NCI-H2171 treated with DMSO at 0.1 percent for 48 hours (cell line): ENCODE measurements at regions not wholly inside any gene's neighbourhood (a gene's known extent, or its start where the extent isn't known, plus 50 kb on each side); places are given as distances from the start of the nearest gene placed in this dataset.
"Not testable (repeated sequence)": the region's sequence is repeated elsewhere in the genome, so short reads cannot be mapped to it uniquely, and the experiment has no call there.

ENCODE experiments used
- DNase-seq: peaks from one replicate; lab custom pipeline; 2025; lab: John Stamatoyannopoulos, UW

DNA sequence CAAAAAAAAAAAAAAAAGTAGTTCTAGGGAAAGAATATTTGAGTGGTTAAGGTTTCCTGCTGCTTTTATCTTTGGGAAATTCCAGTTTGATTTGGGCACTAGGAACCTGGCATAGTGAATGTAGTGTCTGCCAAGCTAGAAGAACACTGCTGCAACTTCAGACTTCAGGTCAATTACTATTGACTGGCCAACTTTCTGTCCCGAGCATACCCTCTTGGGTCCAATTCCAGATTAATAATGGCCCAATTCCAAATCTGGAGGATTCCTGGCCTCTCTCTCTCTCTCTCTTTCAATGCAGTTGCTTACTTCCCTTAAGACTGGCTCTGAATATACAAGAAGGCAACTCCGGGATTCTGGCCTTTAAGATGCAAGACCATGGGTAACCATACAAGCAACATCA, 74.9 kb downstream of the ANKEF1 start:
- no peak for DNase-seq

DNA sequence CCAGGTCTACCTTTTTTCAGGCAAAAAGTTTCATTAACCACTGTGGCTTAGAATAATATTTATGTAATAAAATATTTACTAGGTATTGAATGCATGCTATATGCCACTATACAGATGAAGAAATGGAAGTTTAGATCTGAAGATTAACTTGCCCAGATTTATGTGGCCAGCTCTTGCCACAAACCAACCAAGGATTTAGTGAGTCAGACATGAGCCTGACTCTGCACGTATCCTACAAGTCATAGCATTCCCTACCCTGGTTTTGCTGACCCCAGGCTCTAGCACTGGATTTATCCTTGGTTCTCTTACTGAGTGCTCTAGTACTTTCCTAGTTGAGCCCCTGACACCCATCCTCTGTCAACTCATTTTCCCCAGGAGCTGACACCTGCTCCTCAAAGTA, 75.4 kb downstream of the ANKEF1 start:
- no peak for DNase-seq

DNA sequence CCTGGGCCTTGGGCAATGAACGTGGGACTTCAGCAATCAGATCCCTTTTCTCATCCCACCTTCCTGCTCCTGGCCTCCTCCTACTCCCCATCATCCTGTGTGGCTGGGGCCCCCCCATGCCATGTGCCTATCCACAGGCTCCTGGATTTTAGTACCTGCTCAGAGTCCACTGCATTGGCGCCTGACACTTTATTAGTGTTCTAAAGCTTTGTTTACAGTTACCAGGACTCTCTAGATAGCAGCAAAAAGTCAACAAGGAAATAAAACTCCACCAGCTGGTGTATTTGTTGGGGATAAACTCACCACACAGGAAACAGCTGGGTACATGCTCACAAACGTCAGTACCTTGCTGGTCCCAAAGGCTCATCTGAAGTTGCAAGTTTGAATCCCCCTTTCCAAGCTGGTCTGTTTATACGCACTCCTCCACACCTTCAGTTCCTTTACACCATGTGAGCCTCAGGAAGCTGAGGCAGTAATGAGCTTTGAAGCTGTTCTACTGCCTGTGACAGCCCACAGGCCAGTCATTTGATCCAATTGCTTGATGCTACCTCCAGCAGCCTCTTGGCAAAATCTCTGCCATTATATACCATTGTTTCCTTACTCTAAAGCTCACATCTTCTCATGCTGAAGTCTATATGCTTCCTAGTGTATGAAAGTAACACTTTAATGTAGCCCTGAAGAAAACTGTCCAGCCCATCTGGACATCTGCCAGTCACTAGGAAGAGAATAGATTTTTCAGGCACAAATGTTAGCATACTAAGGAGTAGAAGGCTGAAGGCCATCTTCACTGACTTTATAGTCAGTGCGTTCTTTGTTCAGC, 76.6 kb downstream of the ANKEF1 start:
- peak; percentile 65 for DNase-seq

DNA sequence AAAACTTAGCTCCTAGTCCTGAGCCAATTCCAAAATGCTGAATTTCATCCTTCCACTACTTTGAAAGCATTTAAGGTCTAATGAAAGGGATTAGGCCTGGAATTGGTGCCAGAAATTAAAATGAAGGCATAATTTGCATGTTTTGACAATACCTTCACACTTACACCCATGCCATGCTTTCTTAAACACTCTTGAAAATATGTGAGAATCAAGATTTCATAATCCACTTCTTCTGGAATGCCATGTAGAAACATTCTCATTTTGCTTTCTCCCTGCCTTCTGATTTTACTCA, 77.1 kb downstream of the ANKEF1 start:
- DNase-seq, result no peak

DNA sequence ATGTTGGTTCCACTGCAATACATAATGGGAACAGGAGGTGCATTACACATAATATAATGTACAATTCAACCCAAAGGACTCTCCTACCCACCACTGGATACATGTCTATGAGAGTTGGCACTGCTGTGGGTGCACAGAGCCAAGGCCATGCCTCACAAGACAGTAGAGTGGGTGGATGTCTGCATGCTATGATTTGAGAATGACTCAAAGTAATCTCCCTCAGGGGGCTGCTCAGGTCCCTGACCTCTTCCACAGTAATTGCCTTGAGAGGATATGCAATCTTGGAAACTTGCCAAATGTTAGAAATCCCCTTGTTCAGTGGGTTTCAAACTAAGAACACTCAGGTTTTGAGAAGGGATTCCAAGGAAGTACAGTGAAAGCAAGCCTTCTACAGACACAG, 79.0 kb downstream of the ANKEF1 start:
- no peak for DNase-seq

DNA sequence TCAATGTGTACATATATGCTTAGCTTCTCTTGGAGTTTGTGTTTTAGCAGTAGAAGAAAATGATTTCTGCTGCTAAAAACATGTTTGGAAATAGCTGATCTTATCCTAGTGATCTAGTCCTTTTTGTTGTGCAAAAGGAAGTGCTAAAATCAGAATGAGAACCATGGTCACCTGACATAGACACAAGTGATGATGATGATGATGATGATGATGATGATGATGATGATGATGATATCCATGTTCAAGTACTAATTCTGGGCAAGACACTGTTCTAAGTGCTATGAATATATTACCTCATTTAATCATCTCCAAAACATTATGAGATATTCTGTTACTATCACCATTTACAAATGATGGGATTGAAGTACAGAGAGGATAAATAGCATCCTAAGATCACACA, 79.8 kb downstream of the ANKEF1 start:
- no peak for DNase-seq

DNA sequence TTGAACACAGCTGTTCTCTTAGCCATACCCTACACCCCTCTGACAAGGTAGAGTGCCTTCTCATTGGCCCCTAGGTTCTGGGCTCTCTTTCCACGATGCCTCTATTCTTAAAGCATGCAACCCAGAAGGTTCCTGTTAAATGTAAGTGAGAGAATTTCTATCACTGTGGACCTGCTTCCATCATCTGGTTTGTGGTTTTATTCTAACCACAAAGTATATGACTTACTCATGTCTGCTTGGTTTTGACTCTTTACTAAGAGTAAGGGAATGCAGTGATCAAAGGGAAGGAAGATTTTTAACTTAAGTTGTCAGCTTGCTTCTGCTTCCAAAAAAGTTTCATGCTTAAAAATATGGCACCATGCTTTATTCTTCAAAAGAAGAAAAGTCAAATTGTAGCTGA, 80.2 kb downstream of the ANKEF1 start:
- no peak for DNase-seq

DNA sequence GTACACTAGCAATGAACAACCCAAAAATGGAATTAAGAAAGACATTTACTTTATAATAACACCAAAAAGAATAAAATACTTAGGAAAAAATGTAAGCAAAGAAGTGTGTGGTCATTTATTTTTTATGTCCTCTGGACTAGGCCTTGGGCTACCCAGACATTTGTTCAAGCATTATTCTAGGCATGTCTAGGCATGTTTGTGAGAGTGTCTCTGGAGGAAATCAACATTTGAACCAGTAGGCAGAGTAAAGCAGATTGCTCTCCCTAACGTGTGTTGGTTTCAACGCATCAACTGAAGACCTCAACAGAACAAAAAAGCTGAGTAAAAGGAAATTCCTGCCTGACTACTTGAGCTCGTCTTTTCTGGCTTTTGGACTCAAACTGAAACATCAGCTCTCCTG, 84.5 kb downstream of the ANKEF1 start:
- peak; percentile 56 for DNase-seq

DNA sequence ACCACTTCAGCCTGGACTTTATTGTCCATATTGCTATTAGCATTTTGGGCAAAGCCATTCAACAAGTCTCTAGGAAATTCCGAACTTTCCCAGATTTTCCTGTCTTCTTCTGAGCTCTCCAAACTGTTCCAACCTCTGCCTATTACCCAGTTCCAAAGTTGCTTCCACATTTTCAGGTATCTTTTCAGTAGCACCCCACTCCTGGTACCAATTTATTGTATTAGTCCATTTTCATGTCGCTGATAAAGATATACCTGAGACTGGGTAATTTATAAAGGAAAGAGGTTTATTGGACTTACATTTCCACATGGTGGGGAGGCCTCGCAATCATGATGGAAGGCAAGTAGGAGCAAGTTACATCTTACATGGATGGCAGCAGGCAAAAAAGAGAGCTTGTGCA, 90.1 kb downstream of the ANKEF1 start:
- DNase-seq, result not testable (repeated sequence)

DNA sequence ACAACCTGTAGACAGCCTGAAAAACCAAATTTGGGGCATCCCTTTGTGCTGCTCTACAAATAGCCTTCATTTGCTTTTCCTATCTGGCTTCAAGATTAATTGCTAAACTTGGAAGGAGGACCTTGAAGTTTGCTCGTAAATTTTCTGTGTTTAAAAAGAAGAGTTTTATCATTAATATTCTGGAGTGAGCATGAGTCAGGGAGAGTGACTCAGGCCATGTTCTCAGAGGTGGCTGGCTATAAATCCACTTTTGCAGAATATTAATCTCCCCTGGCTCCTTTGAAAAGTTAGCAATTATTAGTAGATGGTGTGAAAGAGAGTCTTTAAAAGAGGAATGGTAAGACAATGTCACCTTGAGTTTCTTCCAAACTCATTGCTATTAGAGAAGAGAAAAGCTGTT, 91.0 kb downstream of the ANKEF1 start:
- no peak for DNase-seq

DNA sequence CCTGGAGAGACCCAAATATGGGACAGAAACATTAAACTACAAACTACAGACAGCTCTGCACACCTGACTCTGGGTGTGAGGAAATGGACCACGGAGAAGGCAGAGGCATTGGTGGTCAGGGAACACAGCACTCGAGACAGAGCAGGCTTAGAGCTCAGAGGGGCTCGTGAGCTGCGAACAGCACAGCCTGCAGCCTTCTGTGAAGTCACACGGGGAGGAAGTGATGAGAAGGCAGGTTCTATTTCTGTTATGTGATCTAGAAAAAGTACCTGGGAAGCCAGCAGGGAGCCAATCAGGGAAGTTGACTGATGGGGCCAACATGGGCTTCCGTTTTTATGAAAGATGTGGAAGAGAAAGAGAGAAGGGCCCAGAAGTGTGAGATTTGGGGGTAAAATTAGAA, 88.9 kb upstream of the SNAP25 start:
- no peak for DNase-seq

DNA sequence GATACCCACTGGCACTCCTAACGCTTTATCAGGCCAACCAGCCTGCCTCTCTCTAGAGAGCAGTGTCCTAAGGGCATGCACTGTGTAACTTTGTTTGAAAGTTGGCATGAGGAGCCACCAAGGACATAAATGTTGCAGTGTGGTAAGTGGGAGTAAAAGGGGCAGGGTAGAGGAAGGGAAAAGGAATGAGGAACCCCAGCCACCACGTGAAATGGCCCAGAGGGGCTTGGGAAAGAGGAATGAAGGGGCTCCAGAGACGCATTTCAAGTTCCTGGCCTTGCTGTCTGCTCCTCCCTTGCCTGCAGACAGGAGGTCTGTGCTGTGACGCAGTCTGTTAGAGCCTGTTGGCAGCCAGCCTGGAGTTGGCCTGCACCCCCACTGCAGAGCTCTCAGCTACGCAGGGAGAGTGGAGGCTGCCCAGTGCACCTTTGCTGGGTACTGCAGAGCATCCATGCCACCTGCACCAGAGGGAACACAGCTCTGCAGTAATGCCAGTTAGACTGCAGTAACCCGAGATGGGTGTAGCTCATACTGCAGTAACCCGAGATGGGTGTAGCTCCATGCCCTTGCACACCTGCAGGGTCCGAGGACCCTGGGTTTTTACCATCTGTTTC, 86.8 kb upstream of the SNAP25 start:
- DNase-seq, result peak; percentile 99

DNA sequence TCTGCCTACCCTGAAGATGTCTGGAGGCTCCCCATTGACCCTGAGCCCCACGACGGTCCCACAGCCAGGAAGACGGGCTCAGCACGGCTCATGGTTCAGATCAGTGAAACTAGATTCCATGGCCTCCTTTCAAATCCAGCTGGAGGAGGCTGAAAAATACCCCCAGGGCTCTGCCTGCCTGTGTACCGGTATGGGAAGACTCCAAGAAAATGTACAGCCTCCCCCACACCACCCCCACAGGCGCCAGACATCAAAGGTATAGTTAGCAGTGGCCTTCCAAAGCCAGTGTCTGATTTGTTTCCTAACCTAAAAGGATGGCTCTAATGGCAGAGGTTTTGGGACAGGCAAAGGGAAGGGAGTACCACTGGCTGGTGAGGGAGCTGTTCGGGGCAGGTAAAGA, 86.2 kb upstream of the SNAP25 start:
- peak; percentile 72 for DNase-seq

DNA sequence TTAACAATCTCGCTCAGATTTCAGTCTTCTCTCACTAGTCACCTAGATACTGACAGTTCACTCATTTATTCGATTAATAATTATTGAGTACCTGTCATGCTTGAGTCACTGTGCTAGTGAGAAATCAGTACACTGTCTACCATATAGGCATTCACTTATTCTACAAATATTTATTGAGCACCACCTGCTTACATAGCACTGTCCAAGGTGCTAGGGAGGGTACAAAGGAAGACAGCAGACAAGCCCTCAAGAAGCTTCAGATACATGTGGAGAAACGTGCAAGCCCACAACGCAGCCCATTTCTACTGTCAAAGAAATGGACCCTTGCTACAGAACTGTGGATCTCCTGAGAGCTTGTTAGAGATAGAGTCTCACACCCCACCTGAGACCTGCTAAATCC, 85.1 kb upstream of the SNAP25 start:
- no peak for DNase-seq

DNA sequence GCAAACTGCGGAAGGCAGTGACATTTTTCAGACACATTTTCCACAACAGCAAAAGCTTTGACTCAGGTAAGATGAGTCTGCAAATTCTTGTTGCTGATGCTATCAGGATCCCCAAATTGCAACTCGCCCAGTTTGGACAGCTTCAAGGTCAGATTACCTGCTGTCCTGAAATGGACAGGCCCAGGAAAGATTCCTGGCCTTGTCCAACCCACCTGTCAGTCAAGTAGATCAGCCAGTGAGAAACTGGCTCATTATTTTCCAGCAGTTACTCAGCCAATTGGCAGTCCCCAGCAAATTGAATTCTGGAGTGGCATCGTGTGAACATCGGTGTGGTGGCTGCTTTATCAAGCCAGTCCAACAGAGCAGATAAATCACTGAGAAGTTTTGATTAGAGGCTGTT, 84.5 kb upstream of the SNAP25 start:
- peak; percentile 42 for DNase-seq

DNA sequence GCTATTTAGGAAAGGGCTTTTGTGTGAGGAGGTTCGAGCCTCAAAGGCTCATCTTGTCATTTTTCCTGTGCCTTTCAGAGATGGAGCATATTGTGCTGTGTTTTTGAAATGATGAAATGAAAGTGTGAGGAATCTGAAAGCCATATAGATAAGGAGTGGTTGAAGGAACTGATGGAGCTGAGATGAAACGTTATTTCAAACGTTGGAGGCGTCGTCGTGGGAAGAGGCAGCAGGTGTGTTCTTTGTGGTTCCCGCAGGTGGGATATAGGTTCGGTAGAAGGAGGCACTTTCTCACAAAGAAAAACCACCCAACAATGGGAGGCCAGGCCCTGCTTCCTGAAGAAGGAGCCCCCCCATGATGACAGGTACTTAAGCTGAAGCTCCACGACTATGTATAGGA, 83.2 kb upstream of the SNAP25 start:
- no peak for DNase-seq

DNA sequence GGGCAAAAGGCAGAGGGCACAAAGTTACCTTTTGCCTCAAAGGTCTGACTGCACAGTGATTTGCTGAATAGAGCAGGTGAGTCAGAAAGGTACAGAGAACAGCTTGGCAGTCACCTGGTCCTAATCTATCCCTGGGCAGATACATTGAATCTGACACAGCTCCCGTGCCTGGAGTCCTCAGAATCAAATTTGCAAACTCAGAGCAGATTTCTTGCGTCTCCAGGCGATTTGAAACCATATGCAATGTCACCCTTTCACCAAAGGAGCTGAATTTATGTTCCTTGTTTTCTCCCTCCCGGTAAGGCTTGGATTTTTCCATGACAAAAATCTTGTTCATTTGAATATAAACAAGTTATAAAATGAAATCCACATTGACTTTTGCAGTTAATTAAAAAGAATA, 81.6 kb upstream of the SNAP25 start:
- peak; percentile 20 for DNase-seq

DNA sequence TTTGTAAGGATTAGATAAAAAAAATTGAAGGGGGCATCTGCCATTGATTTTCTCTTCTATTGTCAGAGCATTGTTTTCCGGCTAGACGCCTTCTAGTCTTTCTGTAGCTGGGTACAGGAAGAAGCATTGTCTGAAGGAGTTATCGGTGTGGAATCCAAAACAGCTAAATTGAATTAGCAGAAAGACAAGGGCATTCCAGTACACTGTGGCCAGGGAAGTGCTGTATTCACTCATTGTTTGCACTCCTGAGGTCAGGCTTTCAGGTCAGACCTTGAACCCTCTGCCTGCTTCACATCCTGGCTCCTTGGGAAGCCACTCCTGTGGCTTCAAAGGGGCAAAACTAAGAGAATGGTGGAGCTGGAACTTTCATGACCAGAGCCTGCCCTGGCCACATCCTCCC, 81.1 kb upstream of the SNAP25 start:
- DNase-seq, result no peak

DNA sequence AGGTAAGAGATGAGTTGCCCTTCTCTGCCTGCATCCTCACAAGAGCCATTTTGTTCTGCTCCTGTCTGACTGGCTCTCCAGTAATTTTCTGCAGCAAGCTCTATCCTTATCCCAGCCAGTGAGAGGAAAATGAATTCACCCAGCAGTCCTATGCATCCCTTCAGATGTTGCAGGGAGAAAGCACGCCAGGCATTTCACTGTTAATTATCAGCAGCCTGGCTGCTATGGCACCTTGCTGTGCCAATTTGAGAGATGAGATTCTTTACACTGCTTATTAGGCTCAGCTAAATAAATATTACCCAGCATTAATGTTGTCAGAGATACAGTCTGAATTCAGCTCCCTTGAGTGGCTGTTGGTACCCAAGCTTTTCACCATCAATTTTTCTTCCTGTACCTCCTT, 61.1 kb upstream of the SNAP25 start:
- DNase-seq, result no peak

DNA sequence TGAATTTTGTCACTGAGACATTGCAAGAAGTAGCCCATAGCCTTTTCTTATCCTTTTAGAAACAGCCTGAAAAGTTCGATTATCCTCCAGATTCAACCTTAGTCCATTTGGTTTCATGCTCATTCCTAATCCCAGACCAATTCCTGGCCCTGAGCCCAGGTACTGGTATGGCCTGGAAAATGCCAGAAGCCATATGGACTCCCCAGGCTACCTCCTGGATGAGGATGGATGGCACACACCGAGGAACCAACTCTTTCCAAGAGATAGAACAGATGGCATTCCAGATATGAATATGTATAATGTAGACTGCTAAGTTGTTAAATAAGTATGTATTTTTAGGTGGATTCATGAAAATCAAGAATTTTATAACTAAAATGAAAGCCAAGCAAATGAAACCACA, 51.6 kb upstream of the SNAP25 start:
- DNase-seq, result no peak

DNA sequence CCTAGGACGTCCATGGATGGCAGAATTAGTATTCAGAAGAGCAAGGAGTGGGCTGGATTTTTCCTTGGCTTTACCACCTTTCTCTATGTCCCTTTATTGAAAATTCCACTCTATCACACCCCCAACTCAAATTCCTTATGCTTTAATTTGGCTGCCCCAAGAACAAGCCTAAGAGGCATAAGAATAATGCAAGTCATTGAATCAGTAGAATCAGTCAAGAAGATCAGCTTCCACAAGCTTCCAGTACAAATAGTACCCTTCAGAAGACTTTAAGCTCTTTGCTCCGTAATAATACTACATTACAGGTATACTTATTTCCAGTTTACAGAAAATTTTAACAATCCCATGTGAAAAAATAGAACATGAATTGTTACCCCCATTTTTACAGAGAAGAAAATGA, 51.0 kb upstream of the SNAP25 start:
- no peak for DNase-seq
